ENCODE measurements at regions not wholly inside any gene's neighbourhood (a gene's known extent, or its start where the extent isn't known, plus 50 kb on each side); places are given as distances from the start of the nearest gene placed in this dataset.

- no peak for ATAC-seq
- in situ Hi-C loops (cut with HindIII; ENCODE audit: extremely low pct_ligation_motif_present, low pct_unique_long_range_greater_than_20kb): loop anchor here (10.0 to 25.0 kb wide), 3 partner anchors 274 to 672 kb away; no protein-coding TSS in a partner anchor
- Histone ChIP-seq H3K27ac (ENCODE audit: extremely low read length, insufficient read depth, low read length) (no peak overlapping the region), H3K36me3 (replicated peaks in 1 of 2; ENCODE audit: control insufficient read depth in 1 of 2, insufficient read depth in 2 of 2, low read length in 2 of 2) (no peaks in the 10 kb centered on the region), H3K4me1 (ENCODE audit: insufficient read depth, low read length) (no peaks in the 10 kb centered on the region), H3K27me3 (ENCODE audit: control insufficient read depth in 1 of 2, insufficient read depth in 2 of 2, low read length in 2 of 2) (peaks cover 3 to 38% of the 10 kb centered on the region in 2 experiments; a peak in 3 of 5 replicates), H3K4me2 (ENCODE audit: low read depth, low read length) (no peak overlapping the region), H3K9ac (ENCODE audit: insufficient read depth, low read depth, low read length) (no peak overlapping the region), H3K4me3 (replicated peaks in 1 of 3; ENCODE audit: insufficient read depth in 1 of 3, low read depth in 2 of 3, low read length in 3 of 3) (no peak overlapping the region), H3K9me3 (ENCODE audit: low read length) (no peaks in the 10 kb centered on the region), H2AFZ (ENCODE audit: low read length) (no peak overlapping the region), H3K79me2 (ENCODE audit: insufficient read depth, low read length) (no peaks in the 10 kb centered on the region), H4K20me1 (ENCODE audit: insufficient read depth, low read length) (no peaks in the 10 kb centered on the region)
- no peak for TF ChIP-seq PAX8 (CRISPR knock-in tag; IDR thresholded peaks at IDR 0.05; ENCODE audit: borderline replicate concordance)
- TF ChIP-seq SP140L (CRISPR knock-in tag; IDR thresholded peaks at IDR 0.05; ENCODE audit: borderline replicate concordance): no peak
- no peak for TF ChIP-seq MYC (CRISPR knock-in tag; IDR thresholded peaks at IDR 0.05; ENCODE audit: borderline replicate concordance)
- TF ChIP-seq, protein P1, sequence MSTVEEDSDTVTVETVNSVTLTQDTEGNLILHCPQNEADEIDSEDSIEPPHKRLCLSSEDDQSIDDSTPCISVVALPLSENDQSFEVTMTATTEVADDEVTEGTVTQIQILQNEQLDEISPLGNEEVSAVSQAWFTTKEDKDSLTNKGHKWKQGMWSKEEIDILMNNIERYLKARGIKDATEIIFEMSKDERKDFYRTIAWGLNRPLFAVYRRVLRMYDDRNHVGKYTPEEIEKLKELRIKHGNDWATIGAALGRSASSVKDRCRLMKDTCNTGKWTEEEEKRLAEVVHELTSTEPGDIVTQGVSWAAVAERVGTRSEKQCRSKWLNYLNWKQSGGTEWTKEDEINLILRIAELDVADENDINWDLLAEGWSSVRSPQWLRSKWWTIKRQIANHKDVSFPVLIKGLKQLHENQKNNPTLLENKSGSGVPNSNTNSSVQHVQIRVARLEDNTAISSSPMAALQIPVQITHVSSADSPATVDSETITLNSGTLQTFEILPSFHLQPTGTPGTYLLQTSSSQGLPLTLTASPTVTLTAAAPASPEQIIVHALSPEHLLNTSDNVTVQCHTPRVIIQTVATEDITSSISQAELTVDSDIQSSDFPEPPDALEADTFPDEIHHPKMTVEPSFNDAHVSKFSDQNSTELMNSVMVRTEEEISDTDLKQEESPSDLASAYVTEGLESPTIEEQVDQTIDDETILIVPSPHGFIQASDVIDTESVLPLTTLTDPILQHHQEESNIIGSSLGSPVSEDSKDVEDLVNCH (CRISPR knock-in tag; IDR thresholded peaks at IDR 0.05): no peak
- no peak for TF ChIP-seq ZNF891 (CRISPR knock-in tag; IDR thresholded peaks at IDR 0.05)
- TF ChIP-seq, protein P2, sequence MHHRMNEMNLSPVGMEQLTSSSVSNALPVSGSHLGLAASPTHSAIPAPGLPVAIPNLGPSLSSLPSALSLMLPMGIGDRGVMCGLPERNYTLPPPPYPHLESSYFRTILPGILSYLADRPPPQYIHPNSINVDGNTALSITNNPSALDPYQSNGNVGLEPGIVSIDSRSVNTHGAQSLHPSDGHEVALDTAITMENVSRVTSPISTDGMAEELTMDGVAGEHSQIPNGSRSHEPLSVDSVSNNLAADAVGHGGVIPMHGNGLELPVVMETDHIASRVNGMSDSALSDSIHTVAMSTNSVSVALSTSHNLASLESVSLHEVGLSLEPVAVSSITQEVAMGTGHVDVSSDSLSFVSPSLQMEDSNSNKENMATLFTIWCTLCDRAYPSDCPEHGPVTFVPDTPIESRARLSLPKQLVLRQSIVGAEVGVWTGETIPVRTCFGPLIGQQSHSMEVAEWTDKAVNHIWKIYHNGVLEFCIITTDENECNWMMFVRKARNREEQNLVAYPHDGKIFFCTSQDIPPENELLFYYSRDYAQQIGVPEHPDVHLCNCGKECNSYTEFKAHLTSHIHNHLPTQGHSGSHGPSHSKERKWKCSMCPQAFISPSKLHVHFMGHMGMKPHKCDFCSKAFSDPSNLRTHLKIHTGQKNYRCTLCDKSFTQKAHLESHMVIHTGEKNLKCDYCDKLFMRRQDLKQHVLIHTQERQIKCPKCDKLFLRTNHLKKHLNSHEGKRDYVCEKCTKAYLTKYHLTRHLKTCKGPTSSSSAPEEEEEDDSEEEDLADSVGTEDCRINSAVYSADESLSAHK (CRISPR knock-in tag; IDR thresholded peaks at IDR 0.05; ENCODE audit: borderline replicate concordance): no peak
- TF ChIP-seq, protein P3, sequence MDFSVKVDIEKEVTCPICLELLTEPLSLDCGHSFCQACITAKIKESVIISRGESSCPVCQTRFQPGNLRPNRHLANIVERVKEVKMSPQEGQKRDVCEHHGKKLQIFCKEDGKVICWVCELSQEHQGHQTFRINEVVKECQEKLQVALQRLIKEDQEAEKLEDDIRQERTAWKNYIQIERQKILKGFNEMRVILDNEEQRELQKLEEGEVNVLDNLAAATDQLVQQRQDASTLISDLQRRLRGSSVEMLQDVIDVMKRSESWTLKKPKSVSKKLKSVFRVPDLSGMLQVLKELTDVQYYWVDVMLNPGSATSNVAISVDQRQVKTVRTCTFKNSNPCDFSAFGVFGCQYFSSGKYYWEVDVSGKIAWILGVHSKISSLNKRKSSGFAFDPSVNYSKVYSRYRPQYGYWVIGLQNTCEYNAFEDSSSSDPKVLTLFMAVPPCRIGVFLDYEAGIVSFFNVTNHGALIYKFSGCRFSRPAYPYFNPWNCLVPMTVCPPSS (IDR thresholded peaks at IDR 0.05): no peak
- no peak for TF ChIP-seq ZBTB21 (CRISPR knock-in tag; IDR thresholded peaks at IDR 0.05)
- DNase-seq (ENCODE audit: low spot score): no peak
- 0% methylated on average over 4 of the region's 4 CpGs for WGBS (ENCODE audit: low lambda C conversion rate)
- FAIRE-seq: no peak
- ChIA-PET CTCF (ENCODE audit: low intra/inter-chr PET ratio, low total read pairs) (no interaction called here), POLR2A (no interaction called here)
- BruUV-seq (replicated peaks): no TSS peak
- intact Hi-C loops (cut with micrococcal nuclease; ENCODE audit: unreplicated experiment): no loop called here
Measured at GRCh38 chr18:59059140-59059539, 80.5 kb upstream of the SEC11C start.

All from HepG2 (cell line).